Stimulated activated CD4-positive, alpha-beta T cell treated with anti-CD3 and anti-CD28 coated beads, Interleukin-1b, Interleukin-23, amount 100 ng/mL, for 48 hours (primary cell): ENCODE measurements at regions not wholly inside any gene's neighbourhood (a gene's known extent, or its start where the extent isn't known, plus 50 kb on each side); places are given as distances from the start of the nearest gene placed in this dataset.

ENCODE experiments used
- DNase-seq: peaks from one replicate; pipeline ENCODE4 v3.0.0-alpha.2; 2020

- DNase-seq = no peak
Measured at GRCh38 chr4:57554556-57555092, 444.4 kb upstream of the IGFBP7 start.

GRCh38 chr4:57553728-57554127 is 443.5 kb upstream of the IGFBP7 start:
- DNase-seq = no peak

- DNase-seq = no peak
Measured at GRCh38 chr4:57550198-57550597, 440.0 kb upstream of the IGFBP7 start.

- DNase-seq = no peak
Measured at GRCh38 chr4:57548856-57549255, 438.7 kb upstream of the IGFBP7 start.

- no peak for DNase-seq
Measured at GRCh38 chr4:57544811-57545654, 434.8 kb upstream of the IGFBP7 start.

- DNase-seq = no peak
Measured at GRCh38 chr4:57504797-57505530, 394.8 kb upstream of the IGFBP7 start.

GRCh38 chr4:57504139-57504538 is 394.0 kb upstream of the IGFBP7 start:
- DNase-seq = no peak

- no peak for DNase-seq
Measured at GRCh38 chr4:57501720-57502119, 391.5 kb upstream of the IGFBP7 start.

- no peak for DNase-seq
Measured at GRCh38 chr4:57499786-57500185, 389.6 kb upstream of the IGFBP7 start.

- no peak for DNase-seq
Measured at GRCh38 chr4:57498251-57498650, 388.1 kb upstream of the IGFBP7 start.

GRCh38 chr4:57496697-57497471 is 386.7 kb upstream of the IGFBP7 start:
- DNase-seq = no peak

- no peak for DNase-seq
Measured at GRCh38 chr4:57494821-57495220, 384.6 kb upstream of the IGFBP7 start.

- no peak for DNase-seq
Measured at GRCh38 chr4:57492251-57492878, 382.2 kb upstream of the IGFBP7 start.

- DNase-seq = no peak
Measured at GRCh38 chr4:57491388-57491787, 381.2 kb upstream of the IGFBP7 start.

- DNase-seq = no peak
Measured at GRCh38 chr4:57490520-57491255, 380.5 kb upstream of the IGFBP7 start.

- DNase-seq = no peak
Measured at GRCh38 chr4:57488366-57489162, 378.4 kb upstream of the IGFBP7 start.

GRCh38 chr4:57475424-57475823 is 365.2 kb upstream of the IGFBP7 start:
- DNase-seq = no peak

- no peak for DNase-seq
Measured at GRCh38 chr4:57465321-57466056, 355.3 kb upstream of the IGFBP7 start.

- DNase-seq = no peak
Measured at GRCh38 chr4:57462843-57463242, 352.7 kb upstream of the IGFBP7 start.

GRCh38 chr4:57460967-57461366 is 350.8 kb upstream of the IGFBP7 start:
- no peak for DNase-seq
